AG04449 (cell line): ENCODE measurements at regions not wholly inside any gene's neighbourhood (a gene's known extent, or its start where the extent isn't known, plus 50 kb on each side); places are given as distances from the start of the nearest gene placed in this dataset.
A peak's percentile ranks its signal among the peaks of the same experiment; 100 is the strongest.

Source experiments
- CTCF ChIA-PET: fragments of 350-600 bp; formaldehyde crosslinking; extraction: SDS; loops from one replicate; lab custom pipeline; 2021; ENCODE audit warnings: antibody characterized with exemption; lab: Yijun Ruan, JAX
- POLR2A ChIA-PET: fragments of 400-600, 350-600 bp; formaldehyde crosslinking; extraction: SDS; loops from one replicate; lab custom pipeline; 2020; ENCODE audit warnings: antibody characterized with exemption, inconsistent platforms; lab: Yijun Ruan, JAX
- DNase-seq: peaks from one replicate; pipeline ENCODE4 v3.0.0-alpha.2; 2010; ENCODE audit warnings: low read depth, low spot score
- H3K4me3 ChIP-seq: 2 replicates; pipeline ENCODE4 v1.5.1; 2011; ENCODE audit warnings: low read depth, mild to moderate bottlenecking, control low read depth, low read length
- TF ChIP-seq, protein P1 (sequence below): IDR thresholded peaks from one replicate; pipeline ENCODE4 v1.5.1; 2011; ENCODE audit warnings: mild to moderate bottlenecking, moderate library complexity, low read length, control low read depth, inconsistent platforms; ENCODE audit not compliant: insufficient read depth; ENCODE audit errors: missing control alignments

DNA sequence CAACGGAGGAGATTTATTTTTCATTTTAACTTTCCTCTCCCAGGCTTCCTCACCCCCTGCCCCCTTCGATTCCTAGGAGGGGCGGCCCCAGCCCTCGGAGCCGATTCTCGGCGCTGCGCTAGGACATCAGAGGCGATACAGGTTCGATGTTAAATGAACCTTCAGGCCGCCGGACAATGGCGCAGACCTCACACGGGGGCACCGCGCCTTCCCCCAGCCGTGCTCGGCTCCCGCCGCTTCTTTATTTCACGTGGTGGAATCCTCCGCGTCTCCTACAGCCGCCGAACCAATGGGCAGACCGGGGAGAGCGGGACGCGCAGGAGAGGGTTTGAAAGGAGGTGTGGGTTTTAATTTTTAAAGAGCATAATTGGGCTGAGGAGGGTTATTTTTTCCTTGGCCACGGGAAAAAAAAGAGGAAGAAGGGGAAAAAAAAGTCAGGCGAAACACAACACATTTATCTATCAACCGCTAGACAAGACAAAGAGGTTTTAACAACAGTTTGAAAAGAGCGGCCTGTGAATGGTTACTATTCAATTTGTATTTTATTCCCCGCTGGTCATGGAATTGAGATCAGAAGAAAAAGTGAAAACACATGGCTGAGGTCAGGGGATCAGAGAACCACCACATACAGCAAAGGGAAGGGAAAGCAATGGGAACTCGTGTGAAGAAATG lies 126.8 kb downstream of the TMEM174 start:
- POLR2A ChIA-PET = interaction anchor here (1.8 kb wide), 1 partner anchor 149 kb away, joined by 5 read pairs; the partner anchor contains the start of gene FOXD1
- CTCF ChIA-PET = interaction anchor here (0.6 to 5.8 kb wide), 10 partner anchors 10 to 156 kb away, joined by 3 to 53 read pairs (median 5); no protein-coding TSS in a partner anchor
- peak overlapping the region; percentile 32 for H3K4me3 ChIP-seq
- TF ChIP-seq, protein P1, sequence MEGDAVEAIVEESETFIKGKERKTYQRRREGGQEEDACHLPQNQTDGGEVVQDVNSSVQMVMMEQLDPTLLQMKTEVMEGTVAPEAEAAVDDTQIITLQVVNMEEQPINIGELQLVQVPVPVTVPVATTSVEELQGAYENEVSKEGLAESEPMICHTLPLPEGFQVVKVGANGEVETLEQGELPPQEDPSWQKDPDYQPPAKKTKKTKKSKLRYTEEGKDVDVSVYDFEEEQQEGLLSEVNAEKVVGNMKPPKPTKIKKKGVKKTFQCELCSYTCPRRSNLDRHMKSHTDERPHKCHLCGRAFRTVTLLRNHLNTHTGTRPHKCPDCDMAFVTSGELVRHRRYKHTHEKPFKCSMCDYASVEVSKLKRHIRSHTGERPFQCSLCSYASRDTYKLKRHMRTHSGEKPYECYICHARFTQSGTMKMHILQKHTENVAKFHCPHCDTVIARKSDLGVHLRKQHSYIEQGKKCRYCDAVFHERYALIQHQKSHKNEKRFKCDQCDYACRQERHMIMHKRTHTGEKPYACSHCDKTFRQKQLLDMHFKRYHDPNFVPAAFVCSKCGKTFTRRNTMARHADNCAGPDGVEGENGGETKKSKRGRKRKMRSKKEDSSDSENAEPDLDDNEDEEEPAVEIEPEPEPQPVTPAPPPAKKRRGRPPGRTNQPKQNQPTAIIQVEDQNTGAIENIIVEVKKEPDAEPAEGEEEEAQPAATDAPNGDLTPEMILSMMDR = no peak
- no peak for DNase-seq

DNA sequence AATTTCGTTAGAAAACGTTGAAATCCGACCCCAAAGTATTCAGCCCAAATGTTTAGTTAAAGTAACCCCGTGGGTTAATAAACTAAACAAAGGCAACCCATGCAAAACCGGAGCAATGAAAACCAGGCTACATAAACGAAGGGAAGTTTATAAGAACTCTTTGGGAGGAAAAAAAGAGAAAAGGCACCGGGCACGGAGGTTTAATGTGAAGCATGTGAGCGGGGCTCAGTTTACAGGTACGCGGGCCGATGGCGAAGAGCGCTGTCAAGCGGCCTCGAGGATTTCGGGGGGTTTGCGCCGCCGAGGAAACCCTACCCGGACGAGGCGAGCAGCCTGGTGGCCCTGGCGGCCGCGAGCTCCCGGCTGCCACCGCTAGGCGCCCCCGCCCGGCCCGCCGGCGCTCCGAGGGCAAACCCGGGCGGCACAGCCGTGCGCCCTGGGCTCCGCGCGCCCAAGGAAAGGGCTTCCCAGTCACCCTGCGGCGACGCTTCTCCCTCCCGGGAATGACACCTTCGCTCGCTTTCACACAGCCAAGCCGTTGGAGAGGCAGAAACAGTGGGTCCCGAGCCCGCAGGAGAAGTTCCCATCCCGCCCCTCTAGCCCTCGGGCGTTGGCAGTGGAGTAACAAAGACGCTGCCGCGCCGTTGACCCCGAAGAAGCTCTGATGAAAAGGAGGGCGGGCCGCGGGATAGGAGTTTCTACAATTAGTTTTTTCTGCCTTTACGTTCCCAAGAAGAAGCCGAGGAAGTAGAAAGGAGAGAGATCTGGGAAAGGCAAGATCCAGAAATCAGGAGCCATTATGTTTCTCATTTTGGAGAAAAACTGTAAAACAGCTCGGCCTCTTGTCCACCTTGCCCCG lies 126.0 kb downstream of the TMEM174 start:
- H3K4me3 ChIP-seq = peak overlapping the region; percentile 45
- no peak for DNase-seq
- CTCF ChIA-PET = interaction anchor here (0.8 to 5.8 kb wide), 11 partner anchors 9 to 157 kb away, joined by 3 to 53 read pairs (median 5); no protein-coding TSS in a partner anchor
- TF ChIP-seq, protein P1 = no peak
- POLR2A ChIA-PET = interaction anchor here (0.6 to 1.8 kb wide), 3 partner anchors 17 to 150 kb away, joined by 3 to 5 read pairs (median 3); partner anchors contain the start of gene FOXD1

DNA sequence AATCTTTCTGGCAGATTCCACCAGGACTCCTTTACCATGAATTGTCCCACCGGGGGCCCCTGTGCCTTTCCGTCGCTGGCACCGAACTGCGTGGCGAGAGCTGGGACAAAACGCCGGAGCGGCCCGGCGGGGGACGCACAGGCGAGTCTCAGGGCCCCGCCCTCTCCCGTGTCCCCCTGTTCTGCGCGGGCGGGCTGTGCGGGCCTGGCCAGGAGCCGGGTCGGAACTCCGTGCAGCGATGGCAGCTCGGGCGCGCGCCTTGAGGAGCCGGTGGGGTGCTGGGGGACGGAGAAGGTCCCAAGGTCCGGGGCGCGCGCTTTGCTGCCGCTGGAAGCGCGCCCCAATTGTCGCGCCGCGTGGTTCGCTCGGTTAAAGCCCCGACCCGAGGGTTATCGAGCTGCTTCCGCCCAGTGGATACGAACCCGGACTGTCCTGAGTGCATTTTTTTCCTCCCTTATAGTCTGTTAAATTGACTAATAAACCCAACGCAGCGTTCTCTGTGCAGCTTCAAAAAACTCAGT lies 125.3 kb downstream of the TMEM174 start:
- POLR2A ChIA-PET = interaction anchor here (0.6 to 1.8 kb wide), 3 partner anchors 17 to 150 kb away, joined by 3 to 5 read pairs (median 3); partner anchors contain the start of gene FOXD1
- CTCF ChIA-PET = interaction anchor here (0.7 to 5.8 kb wide), 11 partner anchors 8 to 158 kb away, joined by 3 to 53 read pairs (median 5); no protein-coding TSS in a partner anchor
- no peak for DNase-seq
- peak overlapping the region; percentile 30 for H3K4me3 ChIP-seq
- TF ChIP-seq, protein P1 = no peak

DNA sequence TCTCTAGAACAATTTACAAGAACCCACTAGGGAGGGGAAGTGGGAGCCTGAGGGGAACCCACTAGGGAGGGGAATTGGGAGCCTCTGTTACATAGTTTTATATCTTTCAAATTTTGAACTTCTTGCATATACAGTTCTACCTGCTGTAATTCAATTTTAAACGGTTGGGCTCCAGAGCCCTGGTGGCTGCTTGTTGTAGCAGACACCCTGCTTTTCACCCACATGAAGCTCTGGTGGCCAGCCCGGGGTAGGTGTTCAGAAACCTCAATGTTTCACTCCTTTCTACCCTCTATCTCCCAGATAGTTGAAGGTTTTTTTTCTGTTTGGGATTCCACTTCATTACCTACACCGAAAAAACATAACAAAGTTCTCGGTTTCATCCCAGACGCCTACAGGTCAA lies 124.4 kb downstream of the TMEM174 start:
- DNase-seq = no peak
- ChIA-PET POLR2A (interaction anchor here (0.8 kb wide), 1 partner anchor 17 kb away, joined by 3 read pairs; no protein-coding TSS in a partner anchor), CTCF (interaction anchor here (0.7 to 5.8 kb wide), 7 partner anchors 13 to 157 kb away, joined by 3 to 53 read pairs (median 4); partner anchors contain the start of gene FOXD1)
- TF ChIP-seq, protein P1 = no peak
- no peak overlapping the region for H3K4me3 ChIP-seq

DNA sequence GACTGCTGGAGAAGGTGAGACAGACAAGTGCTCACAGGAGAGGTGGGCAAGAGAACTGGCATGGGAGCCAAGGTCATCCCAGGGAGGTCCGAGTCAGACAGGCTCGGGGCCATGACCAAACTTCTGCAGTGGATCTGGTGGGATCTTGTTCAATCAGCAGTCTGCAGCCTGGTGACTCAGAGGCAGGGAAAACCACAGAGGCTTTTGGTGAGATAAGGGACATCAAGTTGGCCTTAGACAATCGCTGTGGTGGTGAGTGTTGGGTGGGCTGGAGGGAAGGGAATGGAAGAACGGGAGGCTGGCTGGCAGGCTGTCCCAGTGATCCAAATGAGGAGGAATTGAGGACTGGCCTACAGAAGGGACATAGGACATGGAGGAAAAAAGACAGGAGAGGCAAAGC lies 123.8 kb downstream of the TMEM174 start:
- no peak for DNase-seq
- CTCF ChIA-PET = interaction anchor here (0.7 to 5.8 kb wide), 5 partner anchors 14 to 154 kb away, joined by 3 to 53 read pairs (median 4); partner anchors contain the start of gene FOXD1
- TF ChIP-seq, protein P1 = no peak
- no peak overlapping the region for H3K4me3 ChIP-seq
- POLR2A ChIA-PET = interaction anchor here (0.8 kb wide), 1 partner anchor 17 kb away, joined by 3 read pairs; no protein-coding TSS in a partner anchor
